A549 (cell line): ENCODE measurements at regions not wholly inside any gene's neighbourhood (a gene's known extent, or its start where the extent isn't known, plus 50 kb on each side); places are given as distances from the start of the nearest gene placed in this dataset.

Experiments used
- ATAC-seq, 2 experiments: fragments of 200-7000 bp in 1 of 2; fragments of >200 bp in 1 of 2; cut with Nextera tagmentation in 1 of 2; cut with Tn5 transposase in 1 of 2; 3 replicates each; pipeline versions ENCODE4 v1.8.0 to v1.9.1; 2018 to 2020; ENCODE audit warnings: mild to moderate bottlenecking in 1 of 2, moderate library complexity in 1 of 2
- CTCF ChIA-PET: fragments of 300-600 bp; sonication (Branson Sonifier 250); formaldehyde crosslinking; extraction: SDS; loops from one replicate; lab custom pipeline; 2021; ENCODE audit warnings: antibody characterized with exemption, inconsistent platforms; lab: Yijun Ruan, JAX
- POLR2A ChIA-PET: fragments of 350-600 bp; formaldehyde crosslinking; extraction: SDS; loops from one replicate; lab custom pipeline; 2021; ENCODE audit warnings: antibody characterized with exemption, inconsistent platforms; lab: Yijun Ruan, JAX
- DNase-seq, 2 experiments: peaks; one replicate each; pipeline versions ENCODE4 v3.0.0 to v3.0.0-alpha.2; 2011 to 2016; ENCODE audit warnings: low read depth in 1 of 2, low spot score in 1 of 2
- FAIRE-seq: peaks from 2 replicates; lab custom pipeline; 2011; peaks lifted over from hg19 to GRCh38; lab: Jason Lieb, UNC
- H3K27ac ChIP-seq, 2 experiments: fragments of >200 bp; sonication (Bioruptor Twin); formaldehyde crosslinking; 3 replicates each; pipeline ENCODE4 v1.5.1; 2016 to 2017
- H3K4me1 ChIP-seq: fragments of >200 bp; sonication (Bioruptor Twin); formaldehyde crosslinking; 3 replicates; pipeline ENCODE4 v1.6.1; 2016
- H3K4me2 ChIP-seq: fragments of >200 bp; sonication (Bioruptor Twin); formaldehyde crosslinking; 3 replicates; pipeline ENCODE4 v1.6.1; 2016
- H3K4me3 ChIP-seq: fragments of >200 bp; sonication (Bioruptor Twin); formaldehyde crosslinking; 3 replicates; pipeline ENCODE4 v1.5.1; 2016
- H3K9me3 ChIP-seq: fragments of >200 bp; sonication (Bioruptor Twin); formaldehyde crosslinking; 3 replicates; pipeline ENCODE4 v1.6.1; 2016
- BHLHE40 ChIP-seq: IDR thresholded peaks from 2 replicates; pipeline ENCODE4 v1.6.1; 2012; ENCODE audit warnings: low read depth, low read length, inconsistent platforms
- CEBPB ChIP-seq, 2 experiments: fragments of >200 bp in 1 of 2; sonication (Bioruptor Twin) in 1 of 2; formaldehyde crosslinking in 1 of 2; IDR thresholded peaks; 2 replicates each; pipeline ENCODE4 v1.6.1; 2012 to 2016
- CHD4 ChIP-seq: fragments of 200-600 bp; sonication (generic); IDR thresholded peaks from 2 replicates; pipeline ENCODE4 v1.6.1; 2016; ENCODE audit warnings: antibody characterized with exemption, mild to moderate bottlenecking, borderline replicate concordance
- EHF ChIP-seq: fragments of 250-450 bp; sonication (Bioruptor Pico); IDR thresholded peaks from 2 replicates; pipeline ENCODE4 v1.5.0; 2020; ENCODE audit warnings: mild to moderate bottlenecking
- ELK1 ChIP-seq: fragments of 150-350 bp; IDR thresholded peaks from 2 replicates; pipeline ENCODE4 v1.6.1; 2014; ENCODE audit warnings: low read depth, mild to moderate bottlenecking, low read length
- FOSL2 ChIP-seq, 2 experiments: fragments of 450-650 bp in 1 of 2; fragments of >200 bp in 1 of 2; sonication (Bioruptor Twin) in 1 of 2; formaldehyde crosslinking; IDR thresholded peaks; 2 replicates each; pipeline versions ENCODE4 v1.5.0 to v1.6.1; 2016 to 2020; ENCODE audit warnings: mild to moderate bottlenecking in 1 of 2, moderate library complexity in 1 of 2
- GATA3 ChIP-seq: IDR thresholded peaks from 2 replicates; pipeline ENCODE4 v1.6.1; 2012; ENCODE audit warnings: borderline replicate concordance
- HDAC2 ChIP-seq: fragments of 200-600 bp; sonication (generic); IDR thresholded peaks from 2 replicates; pipeline ENCODE4 v1.6.1; 2016
- HES2 ChIP-seq: fragments of >200 bp; sonication (Bioruptor Twin); formaldehyde crosslinking; IDR thresholded peaks from 2 replicates; pipeline ENCODE4 v1.6.1; 2016
- HMGXB4 ChIP-seq: fragments of 250-450 bp; sonication (Bioruptor Pico); IDR thresholded peaks from 2 replicates; pipeline ENCODE4 v1.5.0; 2021; ENCODE audit warnings: mild to moderate bottlenecking, moderate library complexity, borderline replicate concordance
- HOXA7 ChIP-seq: fragments of 250-450 bp; sonication (Bioruptor Pico); IDR thresholded peaks from 2 replicates; pipeline ENCODE4 v1.5.0; 2020; ENCODE audit warnings: mild to moderate bottlenecking, moderate library complexity
- HOXB13 ChIP-seq: fragments of 250-450 bp; sonication (Bioruptor Pico); IDR thresholded peaks from 2 replicates; pipeline ENCODE4 v1.5.0; 2020; ENCODE audit warnings: low read depth, mild to moderate bottlenecking, moderate library complexity
- KDM5A ChIP-seq: fragments of 200-600 bp; sonication (generic); IDR thresholded peaks from 2 replicates; pipeline ENCODE4 v1.6.1; 2016; ENCODE audit warnings: antibody characterized with exemption, mild to moderate bottlenecking
- MYC ChIP-seq: IDR thresholded peaks from 2 replicates; pipeline ENCODE4 v1.6.1; 2012; ENCODE audit warnings: mild to moderate bottlenecking, inconsistent platforms, low read length, improper control_type of control experiment, borderline replicate concordance
- NFE2L2 ChIP-seq: fragments of 150-350 bp; conservative IDR thresholded peaks from 2 replicates; pipeline ENCODE4 v1.6.1; 2014; ENCODE audit warnings: low read length
- NPAS2 ChIP-seq: fragments of 250-450 bp; sonication (Bioruptor Pico); IDR thresholded peaks from 2 replicates; pipeline ENCODE4 v1.8.0; 2022; ENCODE audit warnings: mild to moderate bottlenecking, moderate library complexity, borderline replicate concordance
- NR3C1 ChIP-seq: fragments of >200 bp; sonication (Bioruptor Twin); formaldehyde crosslinking; IDR thresholded peaks from 3 replicates; pipeline ENCODE4 v1.6.1; 2017
- PHF8 ChIP-seq: fragments of 200-600 bp; sonication (generic); IDR thresholded peaks from 2 replicates; pipeline ENCODE4 v1.6.1; 2016; ENCODE audit warnings: low read depth, mild to moderate bottlenecking, antibody characterized with exemption, moderate library complexity, borderline replicate concordance
- RAD21 ChIP-seq, 2 experiments: fragments of >200 bp in 1 of 2; sonication (Bioruptor Twin) in 1 of 2; formaldehyde crosslinking in 1 of 2; IDR thresholded peaks in 1 of 2; conservative IDR thresholded peaks in 1 of 2; 2 replicates in 1 of 2; 3 replicates in 1 of 2; pipeline ENCODE4 v1.6.1; 2012 to 2018; ENCODE audit warnings: inconsistent platforms in 1 of 2
- SREBF2 ChIP-seq: fragments of 450-650 bp; IDR thresholded peaks from 2 replicates; pipeline ENCODE4 v1.6.1; 2014; ENCODE audit warnings: mild to moderate bottlenecking, moderate library complexity
- ZFP36 ChIP-seq: fragments of 450-650 bp; IDR thresholded peaks from 2 replicates; pipeline ENCODE4 v1.6.1; 2014; ENCODE audit warnings: borderline replicate concordance; ENCODE audit not compliant: partially characterized antibody
- ZSCAN20 ChIP-seq: fragments of 250-450 bp; sonication (Bioruptor Pico); IDR thresholded peaks from 2 replicates; pipeline ENCODE4 v1.8.0; 2022; ENCODE audit warnings: mild to moderate bottlenecking, moderate library complexity
- WGBS: methylation state at CpG from one replicate; pipeline ENCODE4 v1.1.6; 2017; ENCODE audit errors: missing lambda C conversion rate; 5-methylcytosine and 5-hydroxymethylcytosine counted together
- TF ChIP-seq, protein P1 (sequence below): IDR thresholded peaks from 2 replicates; pipeline ENCODE4 v1.6.1; 2012

DNA sequence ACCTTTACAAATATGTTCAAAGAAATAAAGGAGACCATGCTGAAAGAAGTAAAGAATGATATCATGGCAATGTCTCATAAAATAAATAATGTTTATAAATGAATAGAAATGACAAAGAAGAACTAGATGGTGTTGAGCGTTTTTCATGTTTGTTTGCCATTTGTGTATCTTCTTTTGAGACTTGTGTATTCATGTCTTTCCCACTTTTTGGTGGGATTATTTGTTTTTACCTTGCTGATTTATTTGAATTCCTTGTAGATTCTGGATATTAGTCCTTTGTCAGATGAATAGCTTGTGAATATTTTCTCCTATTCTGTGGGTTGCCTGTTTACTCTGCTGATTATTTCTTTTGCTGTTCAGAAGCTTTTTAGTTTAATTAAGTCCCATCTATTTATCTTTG is 732.4 kb downstream of the FAT4 start:
- no peaks in the 10 kb centered on the region for H3K9me3 ChIP-seq
- DNase-seq, result no peak
- H3K4me1 ChIP-seq, result no peaks in the 10 kb centered on the region
- ATAC-seq, result no peak
- no peak for TF ChIP-seq NFE2L2
- no peak for TF ChIP-seq GATA3
- no peak for TF ChIP-seq NR3C1
- TF ChIP-seq FOSL2 (IDR thresholded peaks at IDR 0.05), result no peak
- TF ChIP-seq FOSL2 (CRISPR knock-in tag; IDR thresholded peaks at IDR 0.05), result no peak
- TF ChIP-seq HOXA7 (CRISPR knock-in tag), result no peak
- no peak for TF ChIP-seq KDM5A
- TF ChIP-seq ELK1, result no peak
- no peak for TF ChIP-seq PHF8
- no peak for TF ChIP-seq ZFP36
- TF ChIP-seq SREBF2, result no peak
- no peak for TF ChIP-seq CHD4
- no peak for FAIRE-seq
- no peak overlapping the region for H3K4me2 ChIP-seq
- no peak overlapping the region for H3K4me3 ChIP-seq
- 6% methylated on average over 1 of the region's 1 CpG for WGBS
- H3K27ac ChIP-seq, result no peak overlapping the region
- ChIA-PET POLR2A (no interaction called here), CTCF (no interaction called here)

GRCh38 chr4:126051689-126052424 is 737.1 kb downstream of the FAT4 start:
- ATAC-seq, result no peak
- ChIA-PET CTCF (no interaction called here), POLR2A (no interaction called here)

GRCh38 chr4:126056116-126056650 is 741.4 kb downstream of the FAT4 start:
- Histone ChIP-seq H3K27ac (no peak overlapping the region), H3K4me2 (no peak overlapping the region), H3K4me3 (no peak overlapping the region), H3K9me3 (no peaks in the 10 kb centered on the region), H3K4me1 (no peaks in the 10 kb centered on the region)
- FAIRE-seq, result no peak
- CTCF ChIA-PET, result no interaction called here
- POLR2A ChIA-PET, result no interaction called here
- no peak for DNase-seq
- no peak for ATAC-seq
- 59% methylated on average over 2 of the region's 2 CpGs for WGBS
- no peak for TF ChIP-seq CHD4
- TF ChIP-seq, all 56 proteins: peak for 0

More at GRCh38 chr4:126051689-126052424, 737.1 kb downstream of the FAT4 start:
- no peak for DNase-seq
- Histone ChIP-seq H3K4me1 (no peaks in the 10 kb centered on the region), H3K27ac (no peak overlapping the region), H3K9me3 (no peaks in the 10 kb centered on the region), H3K4me2 (no peak overlapping the region), H3K4me3 (no peak overlapping the region)
- 53% methylated on average over 1 of the region's 1 CpG for WGBS
- TF ChIP-seq BHLHE40 (no peak), HOXB13 (CRISPR knock-in tag) (no peak)
- no peak for FAIRE-seq

- ChIA-PET CTCF (no interaction called here), POLR2A (no interaction called here)
- no peaks in the 10 kb centered on the region for H3K4me1 ChIP-seq
- H3K4me3 ChIP-seq, result no peak overlapping the region
- H3K4me2 ChIP-seq, result no peak overlapping the region
- ATAC-seq, result no peak
- FAIRE-seq, result no peak
- no peak overlapping the region for H3K27ac ChIP-seq
- DNase-seq, result no peak
- TF ChIP-seq CEBPB (IDR thresholded peaks at IDR 0.05) (no peak), RAD21 (conservative IDR thresholded peaks at IDR 0.05 in 1 of 2, IDR thresholded peaks at IDR 0.05 in 1 of 2) (no peak), EHF (CRISPR knock-in tag) (no peak), GATA3 (no peak), ZSCAN20 (CRISPR knock-in tag) (no peak), HDAC2 (no peak), NR3C1 (no peak), BHLHE40 (no peak), HES2 (no peak), HMGXB4 (no peak), NPAS2 (CRISPR knock-in tag) (no peak), MYC (no peak)
- TF ChIP-seq, protein P1, sequence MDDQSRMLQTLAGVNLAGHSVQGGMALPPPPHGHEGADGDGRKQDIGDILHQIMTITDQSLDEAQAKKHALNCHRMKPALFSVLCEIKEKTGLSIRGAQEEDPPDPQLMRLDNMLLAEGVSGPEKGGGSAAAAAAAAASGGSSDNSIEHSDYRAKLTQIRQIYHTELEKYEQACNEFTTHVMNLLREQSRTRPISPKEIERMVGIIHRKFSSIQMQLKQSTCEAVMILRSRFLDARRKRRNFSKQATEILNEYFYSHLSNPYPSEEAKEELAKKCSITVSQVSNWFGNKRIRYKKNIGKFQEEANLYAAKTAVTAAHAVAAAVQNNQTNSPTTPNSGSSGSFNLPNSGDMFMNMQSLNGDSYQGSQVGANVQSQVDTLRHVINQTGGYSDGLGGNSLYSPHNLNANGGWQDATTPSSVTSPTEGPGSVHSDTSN, result no peak
- H3K9me3 ChIP-seq, result no peaks in the 10 kb centered on the region
Observed at GRCh38 chr4:126057371-126057770, 742.6 kb downstream of the FAT4 start.
